BLaER1 (cell line): ENCODE measurements at regions not wholly inside any gene's neighbourhood (a gene's known extent, or its start where the extent isn't known, plus 50 kb on each side); places are given as distances from the start of the nearest gene placed in this dataset.

Experiments used
- H3K27ac ChIP-seq: shearing (Covaris generic); formaldehyde crosslinking; 2 replicates; pipeline ENCODE4 v1.8.1; 2022
- H3K27me3 ChIP-seq: shearing (Covaris generic); formaldehyde crosslinking; 2 replicates; pipeline ENCODE4 v1.8.1; 2022
- H3K36me3 ChIP-seq: shearing (Covaris generic); formaldehyde crosslinking; 2 replicates; pipeline ENCODE4 v1.8.1; 2022
- H3K4me1 ChIP-seq: shearing (Covaris generic); formaldehyde crosslinking; 2 replicates; pipeline ENCODE4 v1.8.1; 2022
- H3K4me2 ChIP-seq: shearing (Covaris generic); formaldehyde crosslinking; 2 replicates; pipeline ENCODE4 v1.8.1; 2022
- H3K4me3 ChIP-seq: shearing (Covaris generic); formaldehyde crosslinking; 2 replicates; pipeline ENCODE4 v1.8.1; 2022
- H3K9ac ChIP-seq: shearing (Covaris generic); formaldehyde crosslinking; 2 replicates; pipeline ENCODE4 v1.8.1; 2022
- H3K9me3 ChIP-seq: shearing (Covaris generic); formaldehyde crosslinking; 2 replicates; pipeline ENCODE4 v1.8.1; 2022
- H4K20me1 ChIP-seq: shearing (Covaris generic); formaldehyde crosslinking; 2 replicates; pipeline ENCODE4 v1.8.1; 2022
- Cebpa-rat ChIP-seq: shearing (Covaris generic); IDR thresholded peaks from 2 replicates; pipeline ENCODE4 v1.8.1; 2022

- no peaks in the 10 kb centered on the region for H3K9me3 ChIP-seq
- H3K27me3 ChIP-seq: no peaks in the 10 kb centered on the region
- 0 out of 2 replicates have a peak, but pooled peaks cover 4% of the 10 kb centered on the region for H3K4me1 ChIP-seq
- no peak overlapping the region for H3K9ac ChIP-seq
- no peak for TF ChIP-seq Cebpa-rat
- H3K36me3 ChIP-seq: no peaks in the 10 kb centered on the region
- H3K27ac ChIP-seq: no peak overlapping the region
- H3K4me3 ChIP-seq: no peak overlapping the region
- H3K4me2 ChIP-seq: no peak overlapping the region
- H4K20me1 ChIP-seq: no peaks in the 10 kb centered on the region
Measured at GRCh38 chr10:131478377-131478989, 167.0 kb upstream of the TCERG1L start.

- Histone ChIP-seq H3K9ac (no peak overlapping the region), H3K4me1 (0 out of 2 replicates have a peak, but pooled peaks cover 4% of the 10 kb centered on the region), H4K20me1 (no peaks in the 10 kb centered on the region), H3K4me2 (no peak overlapping the region), H3K27ac (no peak overlapping the region), H3K36me3 (no peaks in the 10 kb centered on the region), H3K27me3 (no peaks in the 10 kb centered on the region), H3K4me3 (no peak overlapping the region), H3K9me3 (no peaks in the 10 kb centered on the region)
- no peak for TF ChIP-seq Cebpa-rat
Measured at GRCh38 chr10:131480066-131480465, 168.5 kb upstream of the TCERG1L start.

GRCh38 chr10:131480861-131481260 lies 169.3 kb upstream of the TCERG1L start:
- H3K4me1 ChIP-seq: 0 out of 2 replicates have a peak, but pooled peaks cover 4% of the 10 kb centered on the region
- H3K36me3 ChIP-seq: no peaks in the 10 kb centered on the region
- no peak overlapping the region for H3K4me3 ChIP-seq
- no peaks in the 10 kb centered on the region for H4K20me1 ChIP-seq
- H3K27me3 ChIP-seq: no peaks in the 10 kb centered on the region
- H3K4me2 ChIP-seq: no peak overlapping the region
- no peak overlapping the region for H3K9ac ChIP-seq
- no peak overlapping the region for H3K27ac ChIP-seq
- no peak for TF ChIP-seq Cebpa-rat
- no peaks in the 10 kb centered on the region for H3K9me3 ChIP-seq

- no peak overlapping the region for H3K4me3 ChIP-seq
- no peak overlapping the region for H3K4me2 ChIP-seq
- H3K27me3 ChIP-seq: no peaks in the 10 kb centered on the region
- H3K9ac ChIP-seq: no peak overlapping the region
- no peaks in the 10 kb centered on the region for H4K20me1 ChIP-seq
- no peak for TF ChIP-seq Cebpa-rat
- H3K36me3 ChIP-seq: no peaks in the 10 kb centered on the region
- H3K27ac ChIP-seq: no peak overlapping the region
- H3K4me1 ChIP-seq: no peaks in the 10 kb centered on the region
- H3K9me3 ChIP-seq: peaks cover 5% of the 10 kb centered on the region; the same call in 1 of the 2 replicates
Measured at GRCh38 chr10:131485732-131486131, 174.2 kb upstream of the TCERG1L start.

- Histone ChIP-seq H3K9me3 (peaks cover 5% of the 10 kb centered on the region; the same call in 1 of the 2 replicates), H4K20me1 (no peaks in the 10 kb centered on the region), H3K27me3 (no peaks in the 10 kb centered on the region), H3K4me2 (no peak overlapping the region), H3K36me3 (no peaks in the 10 kb centered on the region), H3K4me1 (no peaks in the 10 kb centered on the region), H3K9ac (no peak overlapping the region), H3K27ac (no peak overlapping the region), H3K4me3 (no peak overlapping the region)
- no peak for TF ChIP-seq Cebpa-rat
Measured at GRCh38 chr10:131487822-131488221, 176.3 kb upstream of the TCERG1L start.

- Histone ChIP-seq H4K20me1 (no peaks in the 10 kb centered on the region), H3K4me1 (peaks cover 8% of the 10 kb centered on the region), H3K9ac (no peak overlapping the region), H3K9me3 (peaks cover 5% of the 10 kb centered on the region; the same call in 1 of the 2 replicates), H3K36me3 (no peaks in the 10 kb centered on the region), H3K27me3 (no peaks in the 10 kb centered on the region), H3K4me3 (no peak overlapping the region), H3K27ac (no peak overlapping the region), H3K4me2 (no peak overlapping the region)
- no peak for TF ChIP-seq Cebpa-rat
Measured at GRCh38 chr10:131490991-131491594, 179.6 kb upstream of the TCERG1L start.

- peaks cover 2% of the 10 kb centered on the region; the same call in 1 of the 2 replicates for H3K9me3 ChIP-seq
- H4K20me1 ChIP-seq: no peaks in the 10 kb centered on the region
- TF ChIP-seq Cebpa-rat: no peak
- H3K4me3 ChIP-seq: no peak overlapping the region
- H3K36me3 ChIP-seq: no peaks in the 10 kb centered on the region
- peaks cover 8% of the 10 kb centered on the region for H3K4me1 ChIP-seq
- H3K9ac ChIP-seq: no peak overlapping the region
- H3K4me2 ChIP-seq: no peak overlapping the region
- H3K27me3 ChIP-seq: no peaks in the 10 kb centered on the region
- H3K27ac ChIP-seq: no peak overlapping the region
Measured at GRCh38 chr10:131492211-131492857, 180.8 kb upstream of the TCERG1L start.

- no peak overlapping the region for H3K4me3 ChIP-seq
Measured at GRCh38 chr10:131493432-131493831, 181.9 kb upstream of the TCERG1L start.

GRCh38 chr10:131494451-131494850 lies 182.9 kb upstream of the TCERG1L start:
- H3K36me3 ChIP-seq: no peaks in the 10 kb centered on the region
- H3K4me2 ChIP-seq: no peak overlapping the region
- TF ChIP-seq Cebpa-rat: no peak
- H3K4me1 ChIP-seq: peaks cover 8% of the 10 kb centered on the region
- H3K27ac ChIP-seq: no peak overlapping the region
- H4K20me1 ChIP-seq: no peaks in the 10 kb centered on the region
- no peak overlapping the region for H3K9ac ChIP-seq
- no peaks in the 10 kb centered on the region for H3K27me3 ChIP-seq
- H3K9me3 ChIP-seq: no peaks in the 10 kb centered on the region
- H3K4me3 ChIP-seq: no peak overlapping the region

More at GRCh38 chr10:131493432-131493831, 181.9 kb upstream of the TCERG1L start:
- Histone ChIP-seq H3K27me3 (no peaks in the 10 kb centered on the region), H3K36me3 (no peaks in the 10 kb centered on the region), H3K4me1 (peaks cover 8% of the 10 kb centered on the region), H3K4me2 (peak overlapping the region; percentile 25; the same call in 1 of the 2 replicates), H3K9ac (no peak overlapping the region), H4K20me1 (no peaks in the 10 kb centered on the region), H3K27ac (no peak overlapping the region), H3K9me3 (no peaks in the 10 kb centered on the region)
- TF ChIP-seq Cebpa-rat: no peak

GRCh38 chr10:131495224-131495623 lies 183.7 kb upstream of the TCERG1L start:
- no peak overlapping the region for H3K27ac ChIP-seq
- peaks cover 8% of the 10 kb centered on the region for H3K4me1 ChIP-seq
- H4K20me1 ChIP-seq: no peaks in the 10 kb centered on the region
- no peak overlapping the region for H3K4me2 ChIP-seq
- H3K4me3 ChIP-seq: no peak overlapping the region
- H3K36me3 ChIP-seq: no peaks in the 10 kb centered on the region
- no peak overlapping the region for H3K9ac ChIP-seq
- no peaks in the 10 kb centered on the region for H3K9me3 ChIP-seq
- no peaks in the 10 kb centered on the region for H3K27me3 ChIP-seq
- no peak for TF ChIP-seq Cebpa-rat
